ENCODE measurements at regions not wholly inside any gene's neighbourhood (a gene's known extent, or its start where the extent isn't known, plus 50 kb on each side); places are given as distances from the start of the nearest gene placed in this dataset.

- H3K4me3 ChIP-seq, result no peak overlapping the region
- peaks cover 11% of the 10 kb centered on the region for H3K4me1 ChIP-seq (ENCODE audit: insufficient read depth)
- no peak for DNase-seq
- H3K27me3 ChIP-seq, result no peaks in the 10 kb centered on the region
- TF ChIP-seq CTCF (IDR thresholded peaks at IDR 0.05) (no peak), POLR2A (IDR thresholded peaks at IDR 0.05) (no peak), EP300 (IDR thresholded peaks at IDR 0.05) (no peak)
- H3K9me3 ChIP-seq, result no peaks in the 10 kb centered on the region
- 13 to 23% (median 22%) methylated on average over 3 of the region's 3 CpGs for WGBS, 3 donors
- no peaks in the 10 kb centered on the region for H3K36me3 ChIP-seq
- intact Hi-C loops (cut with DNase I), result no loop called here
- H3K27ac ChIP-seq, result no peak overlapping the region
These were observed 225.0 kb upstream of the CELF2 start for GRCh38 chr10:10792681-10793080.

- TF ChIP-seq POLR2A (IDR thresholded peaks at IDR 0.05) (no peak), EP300 (IDR thresholded peaks at IDR 0.05) (no peak), CTCF (IDR thresholded peaks at IDR 0.05) (no peak)
- no peak for DNase-seq
- no peaks in the 10 kb centered on the region for H3K27me3 ChIP-seq
- H3K9me3 ChIP-seq, result no peaks in the 10 kb centered on the region
- H3K4me1 ChIP-seq (ENCODE audit: insufficient read depth), result peaks cover 12% of the 10 kb centered on the region
- 75 to 87% (median 81%) methylated on average over 8 of the region's 8 CpGs for WGBS, 3 donors
- H3K27ac ChIP-seq, result no peak overlapping the region
- intact Hi-C loops (cut with DNase I), result no loop called here
- no peaks in the 10 kb centered on the region for H3K36me3 ChIP-seq
- no peak overlapping the region for H3K4me3 ChIP-seq
These were observed 223.6 kb upstream of the CELF2 start for GRCh38 chr10:10794046-10794445.

- Histone ChIP-seq H3K9me3 (no peaks in the 10 kb centered on the region), H3K27ac (no peak overlapping the region), H3K4me3 (no peak overlapping the region), H3K27me3 (no peaks in the 10 kb centered on the region), H3K36me3 (no peaks in the 10 kb centered on the region), H3K4me1 (ENCODE audit: insufficient read depth) (peaks cover 16% of the 10 kb centered on the region)
- TF ChIP-seq POLR2A (IDR thresholded peaks at IDR 0.05), result no peak
- no peak for TF ChIP-seq CTCF (IDR thresholded peaks at IDR 0.05)
- no peak for TF ChIP-seq EP300 (IDR thresholded peaks at IDR 0.05)
- 44 to 55% (median 45%) methylated on average over 5 of the region's 5 CpGs for WGBS, 3 donors
- intact Hi-C loops (cut with DNase I), result no loop called here
- no peak for DNase-seq
These were observed 222.9 kb upstream of the CELF2 start for GRCh38 chr10:10794791-10795191.

- peak in 1 of 5 donors; percentile 56 for DNase-seq
- Histone ChIP-seq H3K4me1 (ENCODE audit: insufficient read depth) (peaks cover 16% of the 10 kb centered on the region), H3K36me3 (no peaks in the 10 kb centered on the region), H3K27me3 (no peaks in the 10 kb centered on the region), H3K4me3 (no peak overlapping the region), H3K27ac (peak overlapping the region in 1 of 2 donors; percentile 91), H3K9me3 (no peaks in the 10 kb centered on the region)
- WGBS, 3 donors, result 43 to 47% (median 47%) methylated on average over 8 of the region's 8 CpGs
- intact Hi-C loops (cut with DNase I), result no loop called here
- TF ChIP-seq EP300 (IDR thresholded peaks at IDR 0.05) (no peak), POLR2A (IDR thresholded peaks at IDR 0.05) (no peak), CTCF (IDR thresholded peaks at IDR 0.05) (no peak)
These were observed 221.5 kb upstream of the CELF2 start for GRCh38 chr10:10796061-10796773.
